ENCODE measurements at regions not wholly inside any gene's neighbourhood (a gene's known extent, or its start where the extent isn't known, plus 50 kb on each side); places are given as distances from the start of the nearest gene placed in this dataset.

GRCh38 chr18:34657860-34658500 lies 52.1 kb upstream of the DTNA start:
- H3K9ac ChIP-seq (ENCODE audit: low read length in 3 of 3), result no peak overlapping the region
- no peaks in the 10 kb centered on the region for H3K36me3 ChIP-seq (ENCODE audit: control insufficient read depth in 2 of 3, insufficient read depth in 3 of 3, low read length in 3 of 3)
- H3K27me3 ChIP-seq (ENCODE audit: control insufficient read depth, insufficient read depth, low read length), result no peaks in the 10 kb centered on the region
- TF ChIP-seq, protein P1, sequence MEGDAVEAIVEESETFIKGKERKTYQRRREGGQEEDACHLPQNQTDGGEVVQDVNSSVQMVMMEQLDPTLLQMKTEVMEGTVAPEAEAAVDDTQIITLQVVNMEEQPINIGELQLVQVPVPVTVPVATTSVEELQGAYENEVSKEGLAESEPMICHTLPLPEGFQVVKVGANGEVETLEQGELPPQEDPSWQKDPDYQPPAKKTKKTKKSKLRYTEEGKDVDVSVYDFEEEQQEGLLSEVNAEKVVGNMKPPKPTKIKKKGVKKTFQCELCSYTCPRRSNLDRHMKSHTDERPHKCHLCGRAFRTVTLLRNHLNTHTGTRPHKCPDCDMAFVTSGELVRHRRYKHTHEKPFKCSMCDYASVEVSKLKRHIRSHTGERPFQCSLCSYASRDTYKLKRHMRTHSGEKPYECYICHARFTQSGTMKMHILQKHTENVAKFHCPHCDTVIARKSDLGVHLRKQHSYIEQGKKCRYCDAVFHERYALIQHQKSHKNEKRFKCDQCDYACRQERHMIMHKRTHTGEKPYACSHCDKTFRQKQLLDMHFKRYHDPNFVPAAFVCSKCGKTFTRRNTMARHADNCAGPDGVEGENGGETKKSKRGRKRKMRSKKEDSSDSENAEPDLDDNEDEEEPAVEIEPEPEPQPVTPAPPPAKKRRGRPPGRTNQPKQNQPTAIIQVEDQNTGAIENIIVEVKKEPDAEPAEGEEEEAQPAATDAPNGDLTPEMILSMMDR (IDR thresholded peaks at IDR 0.05; ENCODE audit: borderline replicate concordance, extremely low read depth, insufficient read depth), result no peak
- H3K9me3 ChIP-seq (ENCODE audit: control insufficient read depth in 2 of 3, insufficient read depth in 1 of 3, low read length in 3 of 3), result no peaks in the 10 kb centered on the region
- H3K4me3 ChIP-seq (ENCODE audit: low read length in 3 of 3), result no peak overlapping the region
- peaks cover 0 to 4% (median 0%) of the 10 kb centered on the region in 3 donors for H3K4me1 ChIP-seq (ENCODE audit: control insufficient read depth in 2 of 3, insufficient read depth in 2 of 3, low read depth in 1 of 3, low read length in 3 of 3)
- DNase-seq, result no peak
- intact Hi-C loops (cut with DNase I), result no loop called here
- no peak overlapping the region for H3K27ac ChIP-seq (ENCODE audit: low read depth in 2 of 2, low read length in 2 of 2)
- no peak for FAIRE-seq

DNA sequence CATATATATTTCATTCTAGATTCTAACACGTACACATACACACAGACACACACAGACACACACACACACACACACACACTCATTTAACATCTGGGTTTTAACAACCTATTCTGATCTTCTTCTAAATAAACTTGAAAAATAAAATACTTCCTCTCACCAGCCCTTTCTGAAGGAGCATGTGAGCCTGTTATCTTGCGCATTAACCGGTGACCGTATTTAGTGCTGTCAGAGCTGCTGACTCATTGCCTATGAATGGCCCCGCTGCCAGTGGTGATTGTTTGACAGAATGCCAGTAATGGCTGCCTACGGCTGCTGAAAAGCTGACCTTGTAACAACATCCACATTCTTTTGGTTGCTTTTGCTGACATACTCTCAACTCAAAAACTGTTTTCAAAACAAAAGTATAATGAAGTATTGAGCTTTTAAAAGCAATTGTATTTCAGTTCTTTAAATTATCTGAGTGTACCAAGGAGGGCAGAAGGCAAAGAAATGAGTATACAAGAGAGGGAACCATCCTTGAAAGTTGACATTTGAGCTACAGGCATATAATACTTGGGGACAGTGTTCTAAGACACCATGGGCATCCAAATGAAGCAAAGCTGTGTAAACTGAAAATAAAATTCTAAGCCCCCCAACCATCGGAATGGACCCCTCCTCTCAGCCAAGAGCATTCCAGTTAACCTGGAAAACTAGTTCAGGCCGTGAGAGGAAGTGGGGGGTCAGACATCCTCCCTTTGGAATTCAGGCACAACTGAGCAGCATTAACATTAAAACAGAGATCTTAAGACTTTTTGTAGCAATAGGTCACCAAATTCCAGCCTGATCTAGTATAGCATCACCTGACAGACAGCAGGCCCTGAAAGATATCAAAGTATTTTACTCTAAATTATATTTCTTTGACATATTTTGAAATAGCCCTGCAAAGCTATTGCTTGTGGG lies 50.2 kb upstream of the DTNA start:
- Histone ChIP-seq H3K9ac (ENCODE audit: low read length in 3 of 3) (no peak overlapping the region), H3K27me3 (ENCODE audit: control insufficient read depth, insufficient read depth, low read length) (no peaks in the 10 kb centered on the region), H3K36me3 (ENCODE audit: control insufficient read depth in 2 of 3, insufficient read depth in 3 of 3, low read length in 3 of 3) (no peaks in the 10 kb centered on the region), H3K4me1 (ENCODE audit: control insufficient read depth in 2 of 3, insufficient read depth in 2 of 3, low read depth in 1 of 3, low read length in 3 of 3) (no peaks in the 10 kb centered on the region), H3K4me3 (ENCODE audit: low read length in 3 of 3) (peak overlapping the region in 1 of 3 donors; percentile 1), H3K27ac (ENCODE audit: low read depth in 2 of 2, low read length in 2 of 2) (peak overlapping the region; percentile 37 to 81), H3K9me3 (ENCODE audit: control insufficient read depth in 2 of 3, insufficient read depth in 1 of 3, low read length in 3 of 3) (no peaks in the 10 kb centered on the region)
- intact Hi-C loops (cut with DNase I), result no loop called here
- TF ChIP-seq, protein P1 (IDR thresholded peaks at IDR 0.05; ENCODE audit: borderline replicate concordance, extremely low read depth, insufficient read depth), result no peak
- FAIRE-seq (peak; percentile 62), DNase-seq (peak; percentile 47 to 88 (median 70))

All from kidney (tissue), 13 donors.